GM12878 (cell line): ENCODE measurements at regions not wholly inside any gene's neighbourhood (a gene's known extent, or its start where the extent isn't known, plus 50 kb on each side); places are given as distances from the start of the nearest gene placed in this dataset.
"Not testable (repeated sequence)": the region's sequence is repeated elsewhere in the genome, so short reads cannot be mapped to it uniquely, and the experiment has no call there.

Experiments
- ATAC-seq: fragments of 200-7000 bp; cut with Tn5 transposase; 3 replicates; pipeline ENCODE4 v1.9.1; 2020; ENCODE audit warnings: mild to moderate bottlenecking, moderate library complexity
- BruUV-seq: library from RNA; stranded (reverse); fragments of 400-500 nt; replicated peaks from 2 replicates; lab custom pipeline; 2021; lab: Mats Ljungman, UMichigan
- CTCF ChIA-PET: fragments of 300-600 bp; sonication (Branson Sonifier 250); formaldehyde crosslinking; extraction: SDS; loops from one replicate; lab custom pipeline; 2021; ENCODE audit warnings: inconsistent platforms; lab: Yijun Ruan, JAX
- POLR2A ChIA-PET: fragments of 350-600 bp; formaldehyde crosslinking; extraction: SDS; loops from one replicate; lab custom pipeline; 2021; ENCODE audit warnings: inconsistent platforms; lab: Charles Lee
- RAD21 ChIA-PET: fragments of 300-600 bp; sonication (Branson Sonifier 250); formaldehyde crosslinking; loops from one replicate; lab custom pipeline; 2023; ENCODE audit warnings: antibody characterized with exemption; ENCODE audit not compliant: unreplicated experiment; lab: Charles Lee
- SMC1A ChIA-PET: fragments of 300-600 bp; sonication (Branson Sonifier 250); formaldehyde crosslinking; loops from one replicate; lab custom pipeline; 2023; ENCODE audit not compliant: unreplicated experiment, uncharacterized antibody; lab: Charles Lee
- DNase-seq: peaks from one replicate; pipeline ENCODE4 v3.0.0-alpha.2; 2011; ENCODE audit warnings: low read depth, low spot score
- FAIRE-seq: peaks from 3 replicates; lab custom pipeline; 2011; peaks lifted over from hg19 to GRCh38; lab: Jason Lieb, UNC
- H2AFZ ChIP-seq: 2 replicates; pipeline ENCODE4 v1.6.0; 2011; ENCODE audit warnings: low read depth, low read length, control low read depth; ENCODE audit not compliant: control insufficient read depth
- H3K27ac ChIP-seq: 2 replicates; pipeline ENCODE4 v1.5.1; 2011; ENCODE audit warnings: control low read depth; ENCODE audit not compliant: control insufficient read depth, insufficient read depth
- H3K27me3 ChIP-seq, 2 experiments: replicated peaks in 1 of 2; 2 replicates each; pipeline versions ENCODE4 v1.6.0 to v1.6.1; 2011; ENCODE audit warnings: low read length in 1 of 2; ENCODE audit not compliant: control insufficient read depth in 2 of 2, insufficient read depth in 2 of 2
- H3K36me3 ChIP-seq, 2 experiments: 2 replicates each; pipeline ENCODE4 v1.5.1; 2011; ENCODE audit warnings: low read length in 1 of 2; ENCODE audit not compliant: control insufficient read depth in 2 of 2, insufficient read depth in 2 of 2
- H3K4me1 ChIP-seq: 2 replicates; pipeline ENCODE4 v1.6.1; 2011; ENCODE audit warnings: mild to moderate bottlenecking, low read length, moderate library complexity, mixed read lengths; ENCODE audit not compliant: control insufficient read depth, insufficient read depth
- H3K4me2 ChIP-seq: 2 replicates; pipeline ENCODE4 v1.6.0; 2011; ENCODE audit warnings: control low read depth; ENCODE audit not compliant: control insufficient read depth, insufficient read depth
- H3K4me3 ChIP-seq: fragments of 200-600 bp; sonication (generic); 2 replicates; pipeline ENCODE4 v1.5.1; 2016
- H3K79me2 ChIP-seq: 2 replicates; pipeline ENCODE4 v1.6.0; 2011; ENCODE audit warnings: low read length; ENCODE audit not compliant: control insufficient read depth, insufficient read depth
- H3K9ac ChIP-seq: 2 replicates; pipeline ENCODE4 v1.8.0; 2011; ENCODE audit warnings: low read length, control low read depth, mixed read lengths; ENCODE audit not compliant: control insufficient read depth, insufficient read depth
- H3K9me3 ChIP-seq: replicated peaks from 3 replicates; pipeline ENCODE4 v1.5.1; 2011; ENCODE audit warnings: mild to moderate bottlenecking, low read length; ENCODE audit not compliant: control insufficient read depth, insufficient read depth
- H4K20me1 ChIP-seq: 2 replicates; pipeline ENCODE4 v1.6.0; 2011; ENCODE audit not compliant: control insufficient read depth, insufficient read depth
- ASH2L ChIP-seq: fragments of 300-600, 200-600 bp; sonication (generic); IDR thresholded peaks from 2 replicates; pipeline ENCODE4 v1.6.1; 2017; ENCODE audit warnings: low read depth, mild to moderate bottlenecking, borderline replicate concordance
- BCLAF1 ChIP-seq: fragments of 450-650 bp; IDR thresholded peaks from 2 replicates; pipeline ENCODE4 v1.6.1; 2017; ENCODE audit warnings: antibody characterized with exemption, mild to moderate bottlenecking, moderate library complexity
- BHLHE40 ChIP-seq, 2 experiments: fragments of 450-650 bp in 1 of 2; IDR thresholded peaks; 2 replicates each; pipeline ENCODE4 v1.6.1; 2011 to 2017; ENCODE audit warnings: low read depth in 2 of 2, borderline replicate concordance in 1 of 2, improper control_type of control experiment in 1 of 2, low read length in 1 of 2, mild to moderate bottlenecking in 1 of 2
- CBX5 ChIP-seq: sonication (generic); IDR thresholded peaks from 2 replicates; pipeline ENCODE4 v1.6.1; 2016; ENCODE audit warnings: low read depth, moderate library complexity, mild to moderate bottlenecking, inconsistent platforms
- EP300 ChIP-seq, 2 experiments: fragments of 150-350 bp in 1 of 2; IDR thresholded peaks; 2 replicates each; pipeline ENCODE4 v1.6.1; 2011 to 2012; ENCODE audit warnings: low read depth in 2 of 2, low read length in 2 of 2, borderline replicate concordance in 1 of 2, improper control_type of control experiment in 1 of 2, inconsistent platforms in 1 of 2; ENCODE audit not compliant: control insufficient read depth in 1 of 2
- GATAD2B ChIP-seq: fragments of 450-650 bp; conservative IDR thresholded peaks from 2 replicates; pipeline ENCODE4 v1.6.1; 2017; ENCODE audit warnings: low read depth, mild to moderate bottlenecking, moderate library complexity
- IRF3 ChIP-seq: fragments of 450-650 bp; IDR thresholded peaks from 2 replicates; pipeline ENCODE4 v1.6.1; 2014; ENCODE audit warnings: mild to moderate bottlenecking
- KDM1A ChIP-seq: fragments of 200-600 bp; sonication (generic); IDR thresholded peaks from 2 replicates; pipeline ENCODE4 v1.6.1; 2016; ENCODE audit warnings: borderline replicate concordance
- LARP7 ChIP-seq: fragments of 450-650 bp; IDR thresholded peaks from 2 replicates; pipeline ENCODE4 v1.6.1; 2017; ENCODE audit warnings: mild to moderate bottlenecking
- MLLT1 ChIP-seq: fragments of 450-650 bp; IDR thresholded peaks from 2 replicates; pipeline ENCODE4 v1.6.1; 2016; ENCODE audit warnings: mild to moderate bottlenecking
- TCF12 ChIP-seq: IDR thresholded peaks from 2 replicates; pipeline ENCODE4 v1.6.1; 2011; ENCODE audit warnings: low read depth, mild to moderate bottlenecking, low read length
- WGBS: methylation state at CpG from one replicate; pipeline ENCODE4 v1.1.6; 2016; ENCODE audit warnings: low lambda C conversion rate; ENCODE audit not compliant: insufficient replicate concordance, insufficient coverage; ENCODE audit errors: missing lambda C conversion rate; 5-methylcytosine and 5-hydroxymethylcytosine counted together
- in situ Hi-C: fragments of 300-500 bp; cut with MboI; formaldehyde crosslinking; loops from 9 replicates; pipeline ENCODE4 v1.14.3; 2018; ENCODE audit warnings: mixed read lengths
- intact Hi-C: fragments of 100-400 bp; cut with micrococcal nuclease; formaldehyde crosslinking; loops from one replicate; pipeline ENCODE4 v1.14.2; 2022; ENCODE audit not compliant: unreplicated experiment

GRCh38 chr5:112594941-112595340 is 142.7 kb upstream of the APC start (continued):
- no peak for TF ChIP-seq IRF3
- no peak for TF ChIP-seq LARP7

GRCh38 chr5:112597831-112598230 is 139.9 kb upstream of the APC start:
- no peak overlapping the region for H3K4me2 ChIP-seq
- no peaks in the 10 kb centered on the region for H3K36me3 ChIP-seq
- no peak overlapping the region for H3K4me3 ChIP-seq
- in situ Hi-C loops = no loop called here
- no peaks in the 10 kb centered on the region for H3K4me1 ChIP-seq
- intact Hi-C loops = no loop called here
- H4K20me1 ChIP-seq = no peaks in the 10 kb centered on the region
- ChIA-PET SMC1A (interaction anchor here (0.7 to 1.2 kb wide), 3 partner anchors 10 to 23 kb away, joined by 3 read pairs; no protein-coding TSS in a partner anchor), RAD21 (no interaction called here), CTCF (interaction anchor here (1.0 to 1.3 kb wide), 4 partner anchors 47 to 161 kb away, joined by 3 to 4 read pairs (median 3); no protein-coding TSS in a partner anchor), POLR2A (no interaction called here)
- H3K79me2 ChIP-seq = no peaks in the 10 kb centered on the region
- H3K9me3 ChIP-seq = no peaks in the 10 kb centered on the region
- no peak overlapping the region for H3K27ac ChIP-seq
- DNase-seq = no peak
- TF ChIP-seq TCF12 (no peak), KDM1A (no peak), MLLT1 (no peak), CBX5 (no peak), BCLAF1 (no peak), EP300 (IDR thresholded peaks at IDR 0.05; ENCODE audit: borderline replicate concordance in 1 of 2, control insufficient read depth in 1 of 2, low read depth in 2 of 2, low read length in 2 of 2) (no peak), BHLHE40 (IDR thresholded peaks at IDR 0.05; ENCODE audit: borderline replicate concordance in 1 of 2, low read depth in 2 of 2, low read length in 1 of 2) (no peak), ASH2L (no peak), GATAD2B (no peak)
- H2AFZ ChIP-seq = no peak overlapping the region
- no TSS peak for BruUV-seq
- no peak for FAIRE-seq
- WGBS = 19% methylated on average over 1 of the region's 1 CpG
- ATAC-seq = no peak
- no peak overlapping the region for H3K9ac ChIP-seq
- H3K27me3 ChIP-seq = peaks cover 0 to 6% of the 10 kb centered on the region in 2 experiments; a peak in 2 of 4 replicates

- ATAC-seq, H3K4me1 ChIP-seq, H2AFZ ChIP-seq, H3K36me3 ChIP-seq, H3K9me3 ChIP-seq, RAD21 ChIA-PET, in situ Hi-C loops, H4K20me1 ChIP-seq, H3K4me2 ChIP-seq, H3K27me3 ChIP-seq, FAIRE-seq, H3K4me3 ChIP-seq, DNase-seq, H3K79me2 ChIP-seq, BruUV-seq, H3K9ac ChIP-seq, SMC1A ChIA-PET, POLR2A ChIA-PET, H3K27ac ChIP-seq: not testable (repeated sequence)
- CTCF ChIA-PET = interaction anchor here (0.7 kb wide), 1 partner anchor 43 kb away, joined by 3 read pairs; no protein-coding TSS in a partner anchor
- 0% methylated on average over 2 of the region's 2 CpGs for WGBS
- intact Hi-C loops = loop anchor here (10.0 kb wide), 1 partner anchor 396 kb away; no protein-coding TSS in a partner anchor
These were observed 137.2 kb upstream of the APC start for GRCh38 chr5:112600510-112600909.
